CD14-positive monocyte (primary cell): ENCODE measurements at regions not wholly inside any gene's neighbourhood (a gene's known extent, or its start where the extent isn't known, plus 50 kb on each side); places are given as distances from the start of the nearest gene placed in this dataset.

Source experiments
- DNase-seq, 3 donors: peaks; one replicate each; pipeline ENCODE4 v3.0.0-alpha.2; 2011 to 2022
- H2AFZ ChIP-seq: 2 replicates; pipeline ENCODE4 v1.6.0; 2012; ENCODE audit warnings: mild to moderate bottlenecking, low read depth, low read length, inconsistent platforms; ENCODE audit not compliant: insufficient read depth, poor library complexity, severe bottlenecking
- H3K27ac ChIP-seq, 2 donors: 1 replicate in 1 of 2; 2 replicates in 1 of 2; pipeline ENCODE4 v1.5.1; 2012 to 2013; ENCODE audit warnings: low read length in 2 of 2, control low read depth in 1 of 2, inconsistent platforms in 1 of 2, low read depth in 1 of 2, mild to moderate bottlenecking in 1 of 2
- H3K27me3 ChIP-seq, 2 donors: one replicate each; pipeline versions ENCODE4 v1.6.0 to v1.6.1; 2011 to 2013; ENCODE audit warnings: low read length in 2 of 2; ENCODE audit not compliant: control insufficient read depth in 2 of 2, insufficient read depth in 2 of 2
- H3K36me3 ChIP-seq, 2 donors: replicated peaks in 1 of 2; 1 replicate in 1 of 2; 2 replicates in 1 of 2; pipeline versions ENCODE4 v1.5.1 to v1.6.1; 2012 to 2013; ENCODE audit warnings: low read length in 2 of 2, control low read depth in 1 of 2, inconsistent platforms in 1 of 2, mild to moderate bottlenecking in 1 of 2; ENCODE audit not compliant: insufficient read depth in 2 of 2, control insufficient read depth in 1 of 2
- H3K4me1 ChIP-seq, 2 donors: 1 replicate in 1 of 2; 2 replicates in 1 of 2; pipeline versions ENCODE4 v1.5.1 to v1.6.1; 2012 to 2013; ENCODE audit warnings: low read length in 2 of 2, control low read depth in 1 of 2, inconsistent platforms in 1 of 2, mild to moderate bottlenecking in 1 of 2, moderate library complexity in 1 of 2; ENCODE audit not compliant: insufficient read depth in 2 of 2, control insufficient read depth in 1 of 2
- H3K4me2 ChIP-seq: replicated peaks from 2 replicates; pipeline ENCODE3; 2012; ENCODE audit warnings: low read length, moderate library complexity, mild to moderate bottlenecking; ENCODE audit not compliant: poor library complexity, severe bottlenecking; ENCODE audit errors: extremely low read depth
- H3K4me3 ChIP-seq, 3 experiments: fragments of 200-600 bp in 1 of 3; sonication (generic) in 1 of 3; replicated peaks in 1 of 3; 1 replicate in 2 of 3; 2 replicates in 1 of 3; pipeline ENCODE4 v1.5.1; 2011 to 2013; ENCODE audit warnings: low read length in 3 of 3, mild to moderate bottlenecking in 3 of 3, control low read depth in 2 of 3, low read depth in 2 of 3, inconsistent platforms in 1 of 3, moderate library complexity in 1 of 3
- H3K79me2 ChIP-seq: 2 replicates; pipeline ENCODE4 v1.6.0; 2012; ENCODE audit warnings: mild to moderate bottlenecking, control low read depth, inconsistent platforms, low read length, moderate library complexity; ENCODE audit not compliant: insufficient read depth
- H3K9ac ChIP-seq: 2 replicates; pipeline ENCODE4 v1.6.0; 2017; ENCODE audit warnings: low read length, mild to moderate bottlenecking; ENCODE audit not compliant: insufficient read depth, poor library complexity, severe bottlenecking
- H3K9me3 ChIP-seq, 2 donors: replicated peaks in 1 of 2; 1 replicate in 1 of 2; 2 replicates in 1 of 2; pipeline versions ENCODE4 v1.5.1 to v1.6.1; 2012 to 2013; ENCODE audit warnings: low read length in 2 of 2, control low read depth in 1 of 2; ENCODE audit not compliant: control insufficient read depth in 1 of 2, insufficient read depth in 1 of 2
- H4K20me1 ChIP-seq: 2 replicates; pipeline ENCODE4 v1.6.0; 2012; ENCODE audit warnings: mild to moderate bottlenecking, low read length, control low read depth, moderate library complexity; ENCODE audit not compliant: insufficient read depth
- H3K27ac Mint-ChIP-seq, 7 donors: one replicate each; pipeline ENCODE4 v1.8.0; 2020; ENCODE audit warnings: mild to moderate bottlenecking in 7 of 7, mixed read lengths in 7 of 7, moderate library complexity in 6 of 7, inconsistent platforms in 2 of 7
- H3K27me3 Mint-ChIP-seq, 3 donors: one replicate each; pipeline ENCODE4 v1.8.0; 2021 to 2022; ENCODE audit warnings: low read depth in 3 of 3, mild to moderate bottlenecking in 3 of 3, mixed read lengths in 3 of 3, moderate library complexity in 3 of 3, inconsistent platforms in 1 of 3
- H3K36me3 Mint-ChIP-seq, 2 donors: one replicate each; pipeline ENCODE4 v1.8.0; 2020; ENCODE audit warnings: mixed read lengths in 2 of 2, inconsistent platforms in 1 of 2, mild to moderate bottlenecking in 1 of 2
- H3K4me1 Mint-ChIP-seq: one replicate; pipeline ENCODE4 v1.8.0; 2020; ENCODE audit warnings: mild to moderate bottlenecking, mixed read lengths
- H3K4me3 Mint-ChIP-seq, 2 donors: one replicate each; pipeline ENCODE4 v1.8.0; 2020; ENCODE audit warnings: mild to moderate bottlenecking in 2 of 2, mixed read lengths in 2 of 2, moderate library complexity in 1 of 2
- H3K9me3 Mint-ChIP-seq, 7 donors: one replicate each; pipeline ENCODE4 v1.8.0; 2020 to 2022; ENCODE audit warnings: mixed read lengths in 7 of 7, mild to moderate bottlenecking in 6 of 7, moderate library complexity in 6 of 7, inconsistent platforms in 2 of 7
- WGBS: methylation state at CpG from one replicate; pipeline ENCODE4 v1.1.5; 2013; ENCODE audit warnings: missing lambda C conversion rate; ENCODE audit not compliant: insufficient coverage; 5-methylcytosine and 5-hydroxymethylcytosine counted together
- intact Hi-C, 2 donors: fragments of 100-400 bp; cut with micrococcal nuclease; formaldehyde crosslinking; loops; one replicate each; pipeline versions ENCODE4 v1.15.0 to v1.15.1; 2023
- TF ChIP-seq, protein P1 (sequence below): fragments of 200-600 bp; IDR thresholded peaks from one replicate; pipeline ENCODE4 v1.8.0; 2022; ENCODE audit warnings: antibody characterized with exemption, mild to moderate bottlenecking

DNA sequence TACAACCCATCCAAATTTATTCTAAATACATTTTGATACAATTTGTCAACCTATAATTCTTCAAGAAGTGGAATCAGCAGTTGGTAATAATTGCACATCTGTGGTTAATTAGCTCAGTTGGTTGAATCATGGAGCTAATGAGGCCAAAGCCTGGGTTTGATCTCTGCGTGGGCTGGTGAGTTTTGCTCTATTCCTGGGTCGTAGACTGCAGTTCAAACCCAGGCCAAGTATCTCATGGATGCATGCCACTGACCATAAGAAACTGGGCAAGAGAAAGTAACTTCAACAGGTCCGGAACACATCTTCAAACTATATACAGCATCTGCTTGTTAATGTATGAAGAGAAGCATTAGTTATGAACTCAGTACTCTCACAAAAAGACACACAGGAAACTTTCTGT lies 779.7 kb downstream of the USP25 start:
- Histone ChIP-seq H3K27ac (no peak overlapping the region), H3K36me3 (no peaks in the 10 kb centered on the region), H4K20me1 (no peaks in the 10 kb centered on the region), H3K4me1 (no peaks in the 10 kb centered on the region), H3K4me2 (no peak overlapping the region), H2AFZ (no peak overlapping the region), H3K27me3 (no peaks in the 10 kb centered on the region), H3K9ac (no peak overlapping the region), H3K79me2 (no peaks in the 10 kb centered on the region), H3K4me3 (no peak overlapping the region), H3K9me3 (no peaks in the 10 kb centered on the region)
- 100% methylated on average over 1 of the region's 3 CpGs for WGBS
- Mint-ChIP-seq H3K36me3 (no peaks in the 10 kb centered on the region), H3K4me1 (no peaks in the 10 kb centered on the region), H3K4me3 (no peak overlapping the region), H3K9me3 (peaks cover 0 to 5% (median 0%) of the 10 kb centered on the region in 7 donors), H3K27me3 (no peaks in the 10 kb centered on the region), H3K27ac (no peak overlapping the region)
- TF ChIP-seq, protein P1, sequence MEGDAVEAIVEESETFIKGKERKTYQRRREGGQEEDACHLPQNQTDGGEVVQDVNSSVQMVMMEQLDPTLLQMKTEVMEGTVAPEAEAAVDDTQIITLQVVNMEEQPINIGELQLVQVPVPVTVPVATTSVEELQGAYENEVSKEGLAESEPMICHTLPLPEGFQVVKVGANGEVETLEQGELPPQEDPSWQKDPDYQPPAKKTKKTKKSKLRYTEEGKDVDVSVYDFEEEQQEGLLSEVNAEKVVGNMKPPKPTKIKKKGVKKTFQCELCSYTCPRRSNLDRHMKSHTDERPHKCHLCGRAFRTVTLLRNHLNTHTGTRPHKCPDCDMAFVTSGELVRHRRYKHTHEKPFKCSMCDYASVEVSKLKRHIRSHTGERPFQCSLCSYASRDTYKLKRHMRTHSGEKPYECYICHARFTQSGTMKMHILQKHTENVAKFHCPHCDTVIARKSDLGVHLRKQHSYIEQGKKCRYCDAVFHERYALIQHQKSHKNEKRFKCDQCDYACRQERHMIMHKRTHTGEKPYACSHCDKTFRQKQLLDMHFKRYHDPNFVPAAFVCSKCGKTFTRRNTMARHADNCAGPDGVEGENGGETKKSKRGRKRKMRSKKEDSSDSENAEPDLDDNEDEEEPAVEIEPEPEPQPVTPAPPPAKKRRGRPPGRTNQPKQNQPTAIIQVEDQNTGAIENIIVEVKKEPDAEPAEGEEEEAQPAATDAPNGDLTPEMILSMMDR = no peak
- intact Hi-C loops = no loop called here
- DNase-seq = no peak

DNA sequence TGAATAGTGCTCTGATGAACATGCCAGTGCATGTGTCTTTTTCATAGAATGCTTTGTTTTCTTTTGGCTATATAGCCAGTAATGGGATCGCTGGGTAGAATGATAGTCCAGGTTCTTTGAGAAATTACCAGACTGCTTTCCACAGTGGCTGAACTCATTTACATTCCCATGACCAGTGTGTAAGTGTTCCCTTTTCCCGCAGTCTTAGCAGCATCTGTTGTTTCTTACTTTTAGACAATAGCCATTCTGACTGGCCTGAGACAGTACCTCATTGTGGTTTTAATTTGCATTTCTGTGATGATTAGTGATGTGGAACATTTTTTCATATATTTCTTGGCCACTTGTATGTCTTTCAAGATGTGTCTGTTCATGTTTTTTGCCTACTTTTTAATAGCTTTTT lies 784.5 kb downstream of the USP25 start:
- 83% methylated on average over 1 of the region's 2 CpGs for WGBS
- Mint-ChIP-seq H3K4me1 (no peaks in the 10 kb centered on the region), H3K27ac (no peak overlapping the region), H3K36me3 (no peaks in the 10 kb centered on the region), H3K4me3 (no peak overlapping the region), H3K9me3 (peaks cover 0 to 8% (median 2%) of the 10 kb centered on the region in 7 donors), H3K27me3 (no peaks in the 10 kb centered on the region)
- Histone ChIP-seq H3K4me2 (no peak overlapping the region), H3K36me3 (no peaks in the 10 kb centered on the region), H3K9me3 (peaks cover 0 to 3% of the 10 kb centered on the region in 2 donors), H3K4me1 (no peaks in the 10 kb centered on the region), H4K20me1 (no peaks in the 10 kb centered on the region), H3K79me2 (no peaks in the 10 kb centered on the region), H3K27me3 (no peaks in the 10 kb centered on the region), H3K9ac (no peak overlapping the region), H3K4me3 (no peak overlapping the region), H2AFZ (no peak overlapping the region), H3K27ac (no peak overlapping the region)
- DNase-seq = no peak
- intact Hi-C loops = no loop called here
- TF ChIP-seq, protein P1 = no peak
